ENCODE measurements at regions not wholly inside any gene's neighbourhood (a gene's known extent, or its start where the extent isn't known, plus 50 kb on each side); places are given as distances from the start of the nearest gene placed in this dataset.
"Not testable (repeated sequence)": the region's sequence is repeated elsewhere in the genome, so short reads cannot be mapped to it uniquely, and the experiment has no call there.

DNA sequence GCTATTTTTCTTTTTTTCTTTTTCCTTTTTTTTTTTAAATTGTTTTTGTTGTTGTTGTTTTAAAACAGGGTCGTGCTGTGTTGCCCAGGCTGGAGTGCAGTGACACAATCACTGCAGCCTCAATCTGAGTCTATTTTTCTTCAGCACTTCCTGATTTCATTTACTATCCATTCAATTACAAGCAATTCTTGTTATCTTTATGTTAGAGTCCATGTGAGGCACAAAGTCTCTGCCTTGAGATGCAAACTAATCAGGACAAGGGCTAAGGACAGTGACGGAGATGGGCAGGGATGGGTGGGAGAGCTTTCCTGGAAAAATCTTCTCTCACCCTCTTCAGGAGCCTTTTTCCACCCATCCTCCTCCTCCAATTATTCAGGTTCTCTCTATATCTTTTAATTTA lies 157.3 kb upstream of the AUTS2 start:
- TF ChIP-seq, protein P1, sequence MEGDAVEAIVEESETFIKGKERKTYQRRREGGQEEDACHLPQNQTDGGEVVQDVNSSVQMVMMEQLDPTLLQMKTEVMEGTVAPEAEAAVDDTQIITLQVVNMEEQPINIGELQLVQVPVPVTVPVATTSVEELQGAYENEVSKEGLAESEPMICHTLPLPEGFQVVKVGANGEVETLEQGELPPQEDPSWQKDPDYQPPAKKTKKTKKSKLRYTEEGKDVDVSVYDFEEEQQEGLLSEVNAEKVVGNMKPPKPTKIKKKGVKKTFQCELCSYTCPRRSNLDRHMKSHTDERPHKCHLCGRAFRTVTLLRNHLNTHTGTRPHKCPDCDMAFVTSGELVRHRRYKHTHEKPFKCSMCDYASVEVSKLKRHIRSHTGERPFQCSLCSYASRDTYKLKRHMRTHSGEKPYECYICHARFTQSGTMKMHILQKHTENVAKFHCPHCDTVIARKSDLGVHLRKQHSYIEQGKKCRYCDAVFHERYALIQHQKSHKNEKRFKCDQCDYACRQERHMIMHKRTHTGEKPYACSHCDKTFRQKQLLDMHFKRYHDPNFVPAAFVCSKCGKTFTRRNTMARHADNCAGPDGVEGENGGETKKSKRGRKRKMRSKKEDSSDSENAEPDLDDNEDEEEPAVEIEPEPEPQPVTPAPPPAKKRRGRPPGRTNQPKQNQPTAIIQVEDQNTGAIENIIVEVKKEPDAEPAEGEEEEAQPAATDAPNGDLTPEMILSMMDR (IDR thresholded peaks at IDR 0.05): no peak
- no peak for TF ChIP-seq POLR2A (IDR thresholded peaks at IDR 0.05)
- DNase-seq: no peak
- intact Hi-C loops (cut with DNase I): no loop called here
- ATAC-seq: no peak
- H3K4me1 ChIP-seq: no peaks in the 10 kb centered on the region
- H3K4me3 ChIP-seq: no peak overlapping the region
- no peak overlapping the region for H3K27ac ChIP-seq
- no peaks in the 10 kb centered on the region for H3K36me3 ChIP-seq
- no peaks in the 10 kb centered on the region for H3K9me3 ChIP-seq
- WGBS (ENCODE audit: insufficient coverage, low coverage, low lambda C conversion rate, missing lambda C conversion rate): 83% methylated on average over 2 of the region's 2 CpGs
- H3K27me3 ChIP-seq: no peaks in the 10 kb centered on the region

DNA sequence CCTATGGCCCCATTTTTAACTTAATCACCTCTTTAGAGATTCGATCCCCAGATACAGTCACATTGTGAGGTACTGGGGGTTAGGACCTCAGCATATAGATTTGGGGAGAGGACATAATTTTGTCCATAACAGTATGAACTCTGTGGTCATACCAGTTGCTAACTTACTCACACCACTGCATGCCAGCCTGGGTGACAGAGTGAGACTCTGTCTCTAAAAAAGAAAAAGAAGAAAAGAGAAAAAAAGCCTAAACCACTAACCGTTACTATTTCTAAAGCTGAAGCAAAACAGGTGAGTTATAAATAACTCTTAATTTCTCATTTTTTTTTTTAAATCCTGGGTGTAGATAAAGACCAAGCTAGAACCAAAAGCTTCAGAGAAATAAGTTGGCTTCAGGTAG lies 155.1 kb upstream of the AUTS2 start:
- WGBS (ENCODE audit: insufficient coverage, low coverage, low lambda C conversion rate, missing lambda C conversion rate): 75% methylated on average over 2 of the region's 2 CpGs
- Histone ChIP-seq H3K27me3 (no peaks in the 10 kb centered on the region), H3K27ac (no peak overlapping the region), H3K9me3 (no peaks in the 10 kb centered on the region), H3K4me1 (no peaks in the 10 kb centered on the region), H3K36me3 (no peaks in the 10 kb centered on the region), H3K4me3 (no peak overlapping the region)
- intact Hi-C loops (cut with DNase I): no loop called here
- no peak for DNase-seq
- TF ChIP-seq, protein P1 (IDR thresholded peaks at IDR 0.05): no peak
- no peak for TF ChIP-seq POLR2A (IDR thresholded peaks at IDR 0.05)
- ATAC-seq: no peak

DNA sequence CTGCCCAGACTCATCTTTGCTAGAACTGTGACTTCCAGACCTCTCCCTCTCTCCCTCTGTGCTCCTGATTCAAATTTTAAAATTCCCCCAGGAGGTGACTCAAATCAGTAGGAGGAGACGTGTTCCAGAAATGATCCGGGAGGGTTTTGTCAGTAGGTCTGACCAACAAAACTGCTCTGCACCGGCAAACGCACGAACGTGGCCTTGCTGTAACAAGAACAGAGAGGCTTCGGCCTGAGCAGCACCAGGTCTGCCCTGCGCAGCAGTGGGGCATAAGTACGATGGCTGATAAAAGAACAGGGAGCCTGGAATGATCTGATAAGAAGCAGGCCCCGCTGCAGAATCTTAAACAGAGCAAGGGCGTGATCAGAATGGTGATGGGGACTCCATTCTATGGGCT lies 152.7 kb upstream of the AUTS2 start:
- DNase-seq: no peak
- intact Hi-C loops (cut with DNase I): no loop called here
- no peak for ATAC-seq
- no peaks in the 10 kb centered on the region for H3K36me3 ChIP-seq
- no peaks in the 10 kb centered on the region for H3K27me3 ChIP-seq
- H3K9me3 ChIP-seq: no peaks in the 10 kb centered on the region
- no peak for TF ChIP-seq POLR2A (IDR thresholded peaks at IDR 0.05)
- TF ChIP-seq, protein P1 (IDR thresholded peaks at IDR 0.05): no peak
- no peak overlapping the region for H3K4me3 ChIP-seq
- WGBS (ENCODE audit: insufficient coverage, low coverage, low lambda C conversion rate, missing lambda C conversion rate): 88% methylated on average over 9 of the region's 11 CpGs
- no peak overlapping the region for H3K27ac ChIP-seq
- H3K4me1 ChIP-seq: no peaks in the 10 kb centered on the region

DNA sequence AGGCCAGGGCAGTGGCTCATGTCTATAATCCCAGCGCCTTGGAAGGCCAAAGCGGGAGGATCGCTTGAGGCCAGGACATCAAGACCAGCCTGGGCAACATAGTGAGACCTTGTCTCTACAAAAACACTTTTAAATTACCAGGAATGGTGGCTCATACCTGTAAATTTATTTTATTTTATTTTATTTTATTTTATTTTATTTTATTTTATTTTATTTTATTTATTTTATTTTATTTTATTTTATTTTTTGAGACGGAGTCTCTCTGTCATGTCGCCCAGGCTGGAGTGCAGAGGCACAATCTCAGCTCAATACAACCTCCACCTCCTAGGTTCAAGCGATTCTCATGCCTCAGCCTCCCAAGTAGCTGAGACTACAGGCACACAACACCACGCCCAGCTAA lies 152.1 kb upstream of the AUTS2 start:
- H3K4me1 ChIP-seq; ATAC-seq; H3K27me3 ChIP-seq; H3K4me3 ChIP-seq; H3K36me3 ChIP-seq; H3K9me3 ChIP-seq; intact Hi-C loops (cut with DNase I); H3K27ac ChIP-seq; DNase-seq: not testable (repeated sequence)
- 88% methylated on average over 5 of the region's 7 CpGs for WGBS (ENCODE audit: insufficient coverage, low coverage, low lambda C conversion rate, missing lambda C conversion rate)

DNA sequence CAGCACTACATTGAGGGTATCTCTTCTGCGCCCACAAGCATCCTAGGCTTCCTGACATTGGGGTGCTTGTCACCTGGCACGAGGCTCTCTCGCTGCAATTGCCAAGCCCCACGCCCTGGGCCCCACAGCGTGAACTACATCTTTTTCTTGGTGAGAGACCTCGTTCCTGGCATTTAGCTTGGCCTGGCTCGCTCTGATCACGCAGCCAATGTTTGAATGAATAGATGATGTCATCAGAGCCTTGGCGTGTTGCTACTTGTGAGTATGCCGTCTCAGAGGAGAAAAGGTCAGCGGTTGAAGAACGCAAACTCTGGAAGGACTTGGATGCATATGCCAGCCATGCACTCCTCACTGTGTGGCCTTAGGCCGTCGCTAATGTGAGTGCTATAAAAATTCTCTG lies 150.2 kb upstream of the AUTS2 start:
- WGBS (ENCODE audit: insufficient coverage, low coverage, low lambda C conversion rate, missing lambda C conversion rate): 86% methylated on average over 9 of the region's 14 CpGs
- Histone ChIP-seq H3K4me1 (no peaks in the 10 kb centered on the region), H3K36me3 (no peaks in the 10 kb centered on the region), H3K4me3 (no peak overlapping the region), H3K27me3 (no peaks in the 10 kb centered on the region), H3K27ac (no peak overlapping the region), H3K9me3 (no peaks in the 10 kb centered on the region)
- intact Hi-C loops (cut with DNase I): no loop called here
- no peak for TF ChIP-seq POLR2A (IDR thresholded peaks at IDR 0.05)
- TF ChIP-seq, protein P1 (IDR thresholded peaks at IDR 0.05): no peak
- no peak for DNase-seq
- no peak for ATAC-seq
